ENCODE measurements at regions not wholly inside any gene's neighbourhood (a gene's known extent, or its start where the extent isn't known, plus 50 kb on each side); places are given as distances from the start of the nearest gene placed in this dataset.
"Not testable (repeated sequence)": the region's sequence is repeated elsewhere in the genome, so short reads cannot be mapped to it uniquely, and the experiment has no call there.

GRCh38 chr13:78100486-78100885 is 181.9 kb upstream of the EDNRB start:
- in situ Hi-C loops (cut with HindIII; ENCODE audit: low pct_unique_long_range_greater_than_20kb, low sequenced_read_pairs), result no loop called here
- no peak for DNase-seq (ENCODE audit: low read depth in 1 of 2, low spot score in 1 of 2)
- TF ChIP-seq JUND (IDR thresholded peaks at IDR 0.05; ENCODE audit: low read depth), result no peak

- no peak for TF ChIP-seq JUND (IDR thresholded peaks at IDR 0.05; ENCODE audit: low read depth)
- no peak for DNase-seq (ENCODE audit: low read depth in 1 of 2, low spot score in 1 of 2)
- in situ Hi-C loops (cut with HindIII; ENCODE audit: low pct_unique_long_range_greater_than_20kb, low sequenced_read_pairs), result no loop called here
Observed at GRCh38 chr13:78098249-78098648, 179.6 kb upstream of the EDNRB start.

GRCh38 chr13:78096221-78096620 is 177.6 kb upstream of the EDNRB start:
- DNase-seq (ENCODE audit: low read depth in 1 of 2, low spot score in 1 of 2), result no peak
- no peak for TF ChIP-seq JUND (IDR thresholded peaks at IDR 0.05; ENCODE audit: low read depth)
- in situ Hi-C loops (cut with HindIII; ENCODE audit: low pct_unique_long_range_greater_than_20kb, low sequenced_read_pairs), result no loop called here

GRCh38 chr13:78087966-78088678 is 169.5 kb upstream of the EDNRB start:
- in situ Hi-C loops (cut with HindIII; ENCODE audit: low pct_unique_long_range_greater_than_20kb, low sequenced_read_pairs), result no loop called here
- no peak for TF ChIP-seq JUND (IDR thresholded peaks at IDR 0.05; ENCODE audit: low read depth)
- no peak for DNase-seq (ENCODE audit: low read depth in 1 of 2, low spot score in 1 of 2)

GRCh38 chr13:78085434-78086225 is 167.0 kb upstream of the EDNRB start:
- DNase-seq (ENCODE audit: low read depth in 1 of 2, low spot score in 1 of 2), result no peak
- no peak for TF ChIP-seq JUND (IDR thresholded peaks at IDR 0.05; ENCODE audit: low read depth)
- in situ Hi-C loops (cut with HindIII; ENCODE audit: low pct_unique_long_range_greater_than_20kb, low sequenced_read_pairs), result no loop called here

- in situ Hi-C loops (cut with HindIII; ENCODE audit: low pct_unique_long_range_greater_than_20kb, low sequenced_read_pairs), result no loop called here
- DNase-seq (ENCODE audit: low read depth in 1 of 2, low spot score in 1 of 2), result no peak
Observed at GRCh38 chr13:78084401-78084800, 165.8 kb upstream of the EDNRB start.

GRCh38 chr13:78078168-78078567 is 159.5 kb upstream of the EDNRB start:
- in situ Hi-C loops (cut with HindIII; ENCODE audit: low pct_unique_long_range_greater_than_20kb, low sequenced_read_pairs), result no loop called here
- DNase-seq (ENCODE audit: low read depth in 1 of 2, low spot score in 1 of 2), result no peak
- TF ChIP-seq JUND (IDR thresholded peaks at IDR 0.05; ENCODE audit: low read depth), result no peak

More at GRCh38 chr13:78084401-78084800, 165.8 kb upstream of the EDNRB start:
- no peak for TF ChIP-seq JUND (IDR thresholded peaks at IDR 0.05; ENCODE audit: low read depth)

GRCh38 chr13:78067290-78067689 is 148.7 kb upstream of the EDNRB start:
- TF ChIP-seq JUND (IDR thresholded peaks at IDR 0.05; ENCODE audit: low read depth), result no peak
- in situ Hi-C loops (cut with HindIII; ENCODE audit: low pct_unique_long_range_greater_than_20kb, low sequenced_read_pairs), result no loop called here
- DNase-seq (ENCODE audit: low read depth in 1 of 2, low spot score in 1 of 2), result no peak

- no peak for DNase-seq (ENCODE audit: low read depth in 1 of 2, low spot score in 1 of 2)
- in situ Hi-C loops (cut with HindIII; ENCODE audit: low pct_unique_long_range_greater_than_20kb, low sequenced_read_pairs), result no loop called here
- TF ChIP-seq JUND (IDR thresholded peaks at IDR 0.05; ENCODE audit: low read depth), result no peak
Observed at GRCh38 chr13:78065141-78065540, 146.5 kb upstream of the EDNRB start.

GRCh38 chr13:78061806-78062205 is 143.2 kb upstream of the EDNRB start:
- in situ Hi-C loops (cut with HindIII; ENCODE audit: low pct_unique_long_range_greater_than_20kb, low sequenced_read_pairs), result no loop called here
- DNase-seq (ENCODE audit: low read depth in 1 of 2, low spot score in 1 of 2), result no peak
- no peak for TF ChIP-seq JUND (IDR thresholded peaks at IDR 0.05; ENCODE audit: low read depth)

- TF ChIP-seq JUND (IDR thresholded peaks at IDR 0.05; ENCODE audit: low read depth), result no peak
- in situ Hi-C loops (cut with HindIII; ENCODE audit: low pct_unique_long_range_greater_than_20kb, low sequenced_read_pairs), result no loop called here
- DNase-seq (ENCODE audit: low read depth in 1 of 2, low spot score in 1 of 2), result no peak
Observed at GRCh38 chr13:78060966-78061365, 142.3 kb upstream of the EDNRB start.

GRCh38 chr13:78056865-78057264 is 138.2 kb upstream of the EDNRB start:
- in situ Hi-C loops (cut with HindIII; ENCODE audit: low pct_unique_long_range_greater_than_20kb, low sequenced_read_pairs), result not testable (repeated sequence)

GRCh38 chr13:78054157-78054556 is 135.5 kb upstream of the EDNRB start:
- TF ChIP-seq JUND (IDR thresholded peaks at IDR 0.05; ENCODE audit: low read depth), result no peak
- in situ Hi-C loops (cut with HindIII; ENCODE audit: low pct_unique_long_range_greater_than_20kb, low sequenced_read_pairs), result no loop called here

More at GRCh38 chr13:78056865-78057264, 138.2 kb upstream of the EDNRB start:
- not testable (repeated sequence) for DNase-seq (ENCODE audit: low read depth in 1 of 2, low spot score in 1 of 2)

More at GRCh38 chr13:78054157-78054556, 135.5 kb upstream of the EDNRB start:
- no peak for DNase-seq (ENCODE audit: low read depth in 1 of 2, low spot score in 1 of 2)

Measured in T47D (cell line).